Smooth muscle cell (in vitro differentiated cells): ENCODE measurements at regions not wholly inside any gene's neighbourhood (a gene's known extent, or its start where the extent isn't known, plus 50 kb on each side); places are given as distances from the start of the nearest gene placed in this dataset.

Experiments used
- DNase-seq: peaks from one replicate; lab custom pipeline; 2025; ENCODE audit not compliant: unreplicated experiment; lab: John Stamatoyannopoulos, UW
- H2AFZ ChIP-seq: fragments of 200-600 bp; sonication (generic); 2 replicates; pipeline ENCODE4 v1.6.0; 2016; ENCODE audit warnings: antibody characterized with exemption, low read depth, mild to moderate bottlenecking
- H3F3A ChIP-seq: fragments of 200-600 bp; sonication (generic); 2 replicates; pipeline ENCODE4 v1.6.0; 2017; ENCODE audit warnings: antibody characterized with exemption, low read depth
- H3K27ac ChIP-seq: fragments of 200-600 bp; sonication (generic); 2 replicates; pipeline ENCODE4 v1.5.1; 2016; ENCODE audit warnings: low read depth, mild to moderate bottlenecking
- H3K27me3 ChIP-seq: fragments of 200-600 bp; sonication (generic); 2 replicates; pipeline ENCODE4 v1.6.1; 2016; ENCODE audit warnings: low read depth, mild to moderate bottlenecking
- H3K36me3 ChIP-seq: fragments of 200-600 bp; sonication (generic); 2 replicates; pipeline ENCODE4 v1.5.1; 2016; ENCODE audit warnings: low read depth
- H3K4me1 ChIP-seq: fragments of 200-600 bp; sonication (generic); 2 replicates; pipeline ENCODE4 v1.5.1; 2016; ENCODE audit warnings: low read depth
- H3K4me2 ChIP-seq: fragments of 200-600 bp; sonication (generic); 2 replicates; pipeline ENCODE4 v1.6.0; 2016; ENCODE audit warnings: mild to moderate bottlenecking
- H3K4me3 ChIP-seq: fragments of 200-600 bp; sonication (generic); 2 replicates; pipeline ENCODE4 v1.5.1; 2016; ENCODE audit warnings: mild to moderate bottlenecking
- H3K79me2 ChIP-seq: fragments of 200-600 bp; sonication (generic); 2 replicates; pipeline ENCODE4 v1.6.0; 2016; ENCODE audit warnings: low read depth, mild to moderate bottlenecking
- H3K9ac ChIP-seq: fragments of 200-600 bp; sonication (generic); 2 replicates; pipeline ENCODE4 v1.6.0; 2016; ENCODE audit warnings: low read depth
- H3K9me3 ChIP-seq: fragments of 200-600 bp; sonication (generic); replicated peaks from 2 replicates; pipeline ENCODE4 v1.5.1; 2016; ENCODE audit warnings: low read depth
- H4K20me1 ChIP-seq: fragments of 200-600 bp; sonication (generic); 2 replicates; pipeline ENCODE4 v1.6.0; 2016; ENCODE audit warnings: low read depth
- WGBS: methylation state at CpG from one replicate; pipeline ENCODE4 v1.1.7; 2016; ENCODE audit warnings: low lambda C conversion rate; 5-methylcytosine and 5-hydroxymethylcytosine counted together
- TF ChIP-seq, protein P1 (sequence below): fragments of 200-600 bp; sonication (generic); IDR thresholded peaks from 2 replicates; pipeline ENCODE4 v1.5.1; 2017; ENCODE audit warnings: borderline replicate concordance, mild to moderate bottlenecking, antibody characterized with exemption; ENCODE audit not compliant: insufficient read depth, poor library complexity, severe bottlenecking

DNA sequence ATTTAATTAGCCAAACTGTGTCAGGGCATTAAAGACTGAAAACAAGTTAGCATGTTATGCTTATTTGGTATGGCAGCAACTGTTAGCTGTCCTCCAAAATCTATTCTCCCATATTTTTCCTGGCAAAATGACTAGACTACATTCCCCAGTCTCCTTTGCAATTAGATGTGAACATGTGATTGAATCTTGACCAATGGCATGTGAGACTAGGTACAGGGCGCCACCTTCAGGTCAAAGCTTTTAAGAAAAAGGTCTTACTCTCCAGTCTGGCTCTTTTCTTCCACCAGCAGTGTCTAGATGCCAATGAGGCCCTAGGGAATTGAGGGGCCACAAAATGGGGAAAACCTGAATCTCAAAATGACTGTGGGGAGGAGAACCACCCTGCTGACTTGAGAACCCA lies 408.2 kb downstream of the SMARCA1 start:
- Histone ChIP-seq H2AFZ (no peak overlapping the region), H3K36me3 (no peaks in the 10 kb centered on the region), H3K9ac (no peak overlapping the region), H3K27me3 (no peaks in the 10 kb centered on the region), H3K4me1 (no peaks in the 10 kb centered on the region), H3F3A (no peaks in the 10 kb centered on the region), H3K4me3 (no peak overlapping the region), H3K79me2 (no peaks in the 10 kb centered on the region), H3K9me3 (no peaks in the 10 kb centered on the region), H3K4me2 (no peak overlapping the region), H3K27ac (no peak overlapping the region), H4K20me1 (no peaks in the 10 kb centered on the region)
- 6% methylated on average over 1 of the region's 1 CpG for WGBS
- DNase-seq = no peak
- TF ChIP-seq, protein P1, sequence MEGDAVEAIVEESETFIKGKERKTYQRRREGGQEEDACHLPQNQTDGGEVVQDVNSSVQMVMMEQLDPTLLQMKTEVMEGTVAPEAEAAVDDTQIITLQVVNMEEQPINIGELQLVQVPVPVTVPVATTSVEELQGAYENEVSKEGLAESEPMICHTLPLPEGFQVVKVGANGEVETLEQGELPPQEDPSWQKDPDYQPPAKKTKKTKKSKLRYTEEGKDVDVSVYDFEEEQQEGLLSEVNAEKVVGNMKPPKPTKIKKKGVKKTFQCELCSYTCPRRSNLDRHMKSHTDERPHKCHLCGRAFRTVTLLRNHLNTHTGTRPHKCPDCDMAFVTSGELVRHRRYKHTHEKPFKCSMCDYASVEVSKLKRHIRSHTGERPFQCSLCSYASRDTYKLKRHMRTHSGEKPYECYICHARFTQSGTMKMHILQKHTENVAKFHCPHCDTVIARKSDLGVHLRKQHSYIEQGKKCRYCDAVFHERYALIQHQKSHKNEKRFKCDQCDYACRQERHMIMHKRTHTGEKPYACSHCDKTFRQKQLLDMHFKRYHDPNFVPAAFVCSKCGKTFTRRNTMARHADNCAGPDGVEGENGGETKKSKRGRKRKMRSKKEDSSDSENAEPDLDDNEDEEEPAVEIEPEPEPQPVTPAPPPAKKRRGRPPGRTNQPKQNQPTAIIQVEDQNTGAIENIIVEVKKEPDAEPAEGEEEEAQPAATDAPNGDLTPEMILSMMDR = peak; percentile 38

DNA sequence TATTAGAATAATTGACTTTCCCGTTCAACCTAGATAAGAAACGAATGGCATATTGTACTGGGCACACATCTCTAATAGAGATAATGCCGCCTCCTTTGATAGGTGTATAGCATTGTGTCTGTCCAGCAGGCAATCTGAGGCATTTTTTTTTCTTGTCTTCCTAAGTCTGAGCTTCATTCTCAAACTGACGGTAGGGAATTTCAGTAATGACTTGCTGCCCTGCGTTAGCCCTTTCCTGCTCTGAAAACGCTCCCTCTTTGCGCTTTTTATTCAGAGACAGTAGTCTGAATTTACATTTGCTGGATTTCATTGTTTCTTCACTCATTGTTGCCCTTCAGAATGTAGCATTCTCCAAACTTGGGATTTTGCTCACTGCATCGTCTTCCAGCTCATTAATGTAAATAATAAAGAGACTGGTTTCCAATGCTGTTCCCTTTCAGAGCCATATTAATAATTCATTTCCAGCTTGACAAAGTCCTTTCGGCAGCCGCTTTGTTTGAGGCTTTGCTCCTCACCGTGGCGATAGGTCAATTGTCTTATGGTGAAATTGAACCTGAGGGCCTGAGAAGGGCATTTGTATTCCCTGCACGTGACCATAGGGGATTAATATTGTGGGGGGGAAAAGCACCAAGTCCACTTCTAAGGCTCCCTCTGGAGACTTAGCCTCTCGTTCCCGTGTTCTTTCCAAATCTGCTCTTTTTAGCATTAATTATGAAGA lies 412.1 kb downstream of the SMARCA1 start:
- H3K36me3 ChIP-seq = no peaks in the 10 kb centered on the region
- H2AFZ ChIP-seq = no peak overlapping the region
- H4K20me1 ChIP-seq = no peaks in the 10 kb centered on the region
- H3K27ac ChIP-seq = no peak overlapping the region
- H3K4me2 ChIP-seq = no peak overlapping the region
- H3K9me3 ChIP-seq = no peaks in the 10 kb centered on the region
- no peak overlapping the region for H3K9ac ChIP-seq
- no peaks in the 10 kb centered on the region for H3F3A ChIP-seq
- WGBS = 85% methylated on average over 15 of the region's 15 CpGs
- no peak overlapping the region for H3K4me3 ChIP-seq
- H3K4me1 ChIP-seq = no peaks in the 10 kb centered on the region
- DNase-seq = no peak
- TF ChIP-seq, protein P1 = no peak
- H3K27me3 ChIP-seq = no peaks in the 10 kb centered on the region
- H3K79me2 ChIP-seq = no peaks in the 10 kb centered on the region

DNA sequence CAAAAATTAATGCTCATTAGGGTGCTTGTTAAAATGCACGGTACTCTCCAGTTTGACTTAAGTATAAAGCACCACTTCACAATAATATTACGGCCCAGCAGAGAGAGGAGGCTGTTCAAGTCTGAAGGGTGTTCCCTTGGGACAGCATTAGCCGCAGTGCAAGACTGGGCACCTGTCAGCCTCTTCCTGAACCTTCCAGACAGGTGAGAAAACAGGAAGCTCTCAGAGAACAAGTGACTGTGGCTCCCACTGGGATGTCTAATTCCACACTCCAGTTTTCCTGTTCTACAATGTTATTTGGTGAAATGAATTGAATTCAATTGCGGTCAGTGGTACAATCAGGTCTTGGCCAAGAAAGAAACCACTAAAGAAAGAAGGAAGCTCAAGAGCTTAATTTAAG lies 414.4 kb downstream of the SMARCA1 start:
- no peak for DNase-seq
- no peaks in the 10 kb centered on the region for H3K79me2 ChIP-seq
- H3F3A ChIP-seq = no peaks in the 10 kb centered on the region
- WGBS = 87% methylated on average over 4 of the region's 4 CpGs
- H3K4me2 ChIP-seq = no peak overlapping the region
- H3K4me3 ChIP-seq = no peak overlapping the region
- no peaks in the 10 kb centered on the region for H4K20me1 ChIP-seq
- TF ChIP-seq, protein P1 = no peak
- H3K9me3 ChIP-seq = no peaks in the 10 kb centered on the region
- H3K9ac ChIP-seq = no peak overlapping the region
- no peak overlapping the region for H3K27ac ChIP-seq
- no peaks in the 10 kb centered on the region for H3K4me1 ChIP-seq
- no peaks in the 10 kb centered on the region for H3K27me3 ChIP-seq
- no peak overlapping the region for H2AFZ ChIP-seq
- no peaks in the 10 kb centered on the region for H3K36me3 ChIP-seq

DNA sequence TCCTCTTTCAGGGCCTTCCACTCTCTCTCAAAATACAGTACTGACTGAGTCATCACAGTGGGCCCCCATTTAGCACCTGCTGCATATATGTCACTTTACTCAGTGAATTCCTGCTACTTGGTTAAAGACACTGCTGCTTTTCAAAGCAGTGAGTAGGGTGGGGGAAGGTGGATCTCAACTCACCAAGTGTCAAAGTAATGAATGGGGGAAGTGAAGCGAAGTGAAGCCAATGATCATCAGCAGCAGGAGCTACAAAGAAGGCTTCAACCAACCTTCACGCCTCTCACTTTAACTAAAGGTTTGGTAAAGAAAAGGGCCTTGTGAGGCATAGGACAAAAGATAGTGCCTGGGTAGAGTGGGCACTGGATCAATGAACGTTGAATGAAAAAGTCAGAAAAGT lies 424.1 kb downstream of the SMARCA1 start:
- no peak overlapping the region for H3K4me3 ChIP-seq
- no peaks in the 10 kb centered on the region for H3K27me3 ChIP-seq
- no peaks in the 10 kb centered on the region for H4K20me1 ChIP-seq
- no peak overlapping the region for H3K27ac ChIP-seq
- DNase-seq = no peak
- TF ChIP-seq, protein P1 = no peak
- H2AFZ ChIP-seq = no peak overlapping the region
- 78% methylated on average over 3 of the region's 3 CpGs for WGBS
- no peak overlapping the region for H3K4me2 ChIP-seq
- no peaks in the 10 kb centered on the region for H3K36me3 ChIP-seq
- H3F3A ChIP-seq = no peaks in the 10 kb centered on the region
- peaks cover 19% of the 10 kb centered on the region for H3K4me1 ChIP-seq
- H3K9ac ChIP-seq = no peak overlapping the region
- no peaks in the 10 kb centered on the region for H3K79me2 ChIP-seq
- H3K9me3 ChIP-seq = no peaks in the 10 kb centered on the region
